Astrocyte (in vitro differentiated cells and primary cell): ENCODE measurements at regions not wholly inside any gene's neighbourhood (a gene's known extent, or its start where the extent isn't known, plus 50 kb on each side); places are given as distances from the start of the nearest gene placed in this dataset.

Experiments
- CTCF ChIP-seq: IDR thresholded peaks from 2 replicates; pipeline ENCODE4 v1.5.1; 2011; ENCODE audit warnings: low read depth, mild to moderate bottlenecking, inconsistent platforms, low read length, moderate library complexity; ENCODE audit not compliant: insufficient read depth
- EZH2 ChIP-seq: IDR thresholded peaks from 2 replicates; pipeline ENCODE4 v1.6.1; 2012; ENCODE audit warnings: mild to moderate bottlenecking, low read length, inconsistent platforms; ENCODE audit not compliant: insufficient read depth

DNA sequence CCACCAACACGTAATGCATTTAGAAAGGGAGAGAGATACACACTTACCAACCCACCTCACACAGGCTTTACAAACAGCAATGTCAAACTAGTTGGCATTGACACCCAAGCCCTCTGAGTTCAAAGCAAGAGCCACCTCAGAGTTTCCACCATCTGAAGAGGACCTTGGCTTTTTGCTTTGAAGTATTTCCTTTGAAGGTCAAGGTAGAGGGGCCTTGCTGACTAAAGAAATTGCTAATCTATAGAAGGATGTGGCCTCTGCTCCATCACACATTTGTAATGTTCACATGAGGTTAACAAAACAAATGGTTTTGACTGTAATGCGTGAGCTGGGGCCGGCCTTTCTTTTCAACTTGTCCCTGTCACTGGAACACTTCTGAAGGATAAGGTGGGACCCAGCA lies 117.7 kb downstream of the POLR2M start:
- no peak for TF ChIP-seq CTCF
- no peak for TF ChIP-seq EZH2
